Pancreas (tissue), 10 donors: ENCODE measurements at regions not wholly inside any gene's neighbourhood (a gene's known extent, or its start where the extent isn't known, plus 50 kb on each side); places are given as distances from the start of the nearest gene placed in this dataset.

Source experiments
- ATAC-seq, 4 donors: fragments of 200-7000 bp; cut with Tn5 transposase; one replicate each; pipeline versions ENCODE4 v1.8.0 to v1.9.1; 2020; ENCODE audit warnings: mild to moderate bottlenecking in 4 of 4, moderate library complexity in 4 of 4
- DNase-seq, 6 donors: peaks; one replicate each; pipeline ENCODE4 v3.0.0-alpha.2; 2020
- FAIRE-seq: peaks from 2 replicates; lab custom pipeline; 2012; peaks lifted over from hg19 to GRCh38; lab: Jason Lieb, UNC
- H3K27ac ChIP-seq, 4 donors: fragments of 200-600 bp; sonication (generic); 1 replicate in 3 of 4; 2 replicates in 1 of 4; pipeline versions ENCODE4 v1.5.0 to v1.8.0; 2020
- H3K27me3 ChIP-seq, 4 donors: fragments of 200-600 bp; one replicate each; pipeline ENCODE4 v1.8.0; 2021
- H3K36me3 ChIP-seq, 3 donors: fragments of 200-600 bp; sonication (generic) in 1 of 3; one replicate each; pipeline versions ENCODE4 v1.5.0 to v1.8.0; 2020 to 2021
- H3K4me1 ChIP-seq, 3 donors: fragments of 200-600 bp; one replicate each; pipeline ENCODE4 v1.8.0; 2021
- H3K4me3 ChIP-seq, 4 donors: fragments of 200-600 bp; sonication (generic) in 2 of 4; one replicate each; pipeline versions ENCODE4 v1.5.0 to v1.8.0; 2020 to 2021
- H3K9me3 ChIP-seq, 4 donors: fragments of 200-600 bp; one replicate each; pipeline ENCODE4 v1.8.0; 2021
- WGBS, 2 donors: extraction: QIAGEN DNeasy Blood & Tissue Kit; methylation state at CpG; one replicate each; pipeline ENCODE4 v1.1.7; 2013; 5-methylcytosine and 5-hydroxymethylcytosine counted together
- intact Hi-C, 3 donors: fragments of 100-400 bp; cut with DNase I; formaldehyde crosslinking; loops; one replicate each; pipeline versions ENCODE4 v1.11.1 to v1.14.2; 2022
- TF ChIP-seq, protein P1 (sequence below), 4 donors: fragments of 200-600 bp; sonication (generic) in 3 of 4; IDR thresholded peaks; one replicate each; pipeline versions ENCODE4 v1.5.0 to v1.8.0; 2021; ENCODE audit warnings: antibody characterized with exemption in 4 of 4
- donor health status: healthy with polysubstance abuse.
- donor health status: DM: no; HTN: no; CAD: no; lungs with moderate emphysema.
- donor health status: DM: no; HTN: no; CAD: no.
- donor health status: control.
- donor health status: control.
- donor health status: Bipolar disorder and iron deficiency.
- donor health status: DM: yes; HTN: yes; CAD: no.
- donor health status: DM: no; HTN: no; CAD: no.
- donor health status: DM: no; HTN: no; CAD: no.
- donor health status: DM: yes; HTN: yes; CAD: no.

DNA sequence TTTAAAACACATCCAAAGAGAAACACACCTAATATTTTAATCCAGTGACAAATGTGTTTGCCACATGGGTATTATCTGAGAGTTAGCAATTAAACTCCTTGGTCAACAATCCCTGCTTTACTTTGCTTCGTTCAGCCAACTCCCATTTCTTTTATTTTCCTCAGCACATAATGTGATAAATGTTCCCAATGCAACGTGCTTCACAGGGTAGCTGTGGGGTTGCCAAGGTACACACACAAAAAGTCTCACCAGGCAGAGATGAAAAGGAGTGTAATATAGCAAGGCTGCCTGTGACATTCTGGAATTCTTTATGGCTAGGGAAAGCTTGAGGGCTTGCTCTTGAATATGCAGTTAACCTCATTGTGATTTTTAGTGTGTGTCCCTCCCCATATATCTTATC is 208.0 kb upstream of the DIO2 start:
- WGBS, 2 donors: 7 to 8% methylated on average over 2 of the region's 2 CpGs
- Histone ChIP-seq H3K27ac (no peak overlapping the region), H3K9me3 (no peaks in the 10 kb centered on the region), H3K36me3 (no peaks in the 10 kb centered on the region), H3K27me3 (no peaks in the 10 kb centered on the region), H3K4me1 (no peaks in the 10 kb centered on the region), H3K4me3 (no peak overlapping the region)
- FAIRE-seq (no peak), DNase-seq (peak in 1 of 6 donors; percentile 5), ATAC-seq (peak; percentile 72 to 95 (median 88))
- TF ChIP-seq, protein P1, sequence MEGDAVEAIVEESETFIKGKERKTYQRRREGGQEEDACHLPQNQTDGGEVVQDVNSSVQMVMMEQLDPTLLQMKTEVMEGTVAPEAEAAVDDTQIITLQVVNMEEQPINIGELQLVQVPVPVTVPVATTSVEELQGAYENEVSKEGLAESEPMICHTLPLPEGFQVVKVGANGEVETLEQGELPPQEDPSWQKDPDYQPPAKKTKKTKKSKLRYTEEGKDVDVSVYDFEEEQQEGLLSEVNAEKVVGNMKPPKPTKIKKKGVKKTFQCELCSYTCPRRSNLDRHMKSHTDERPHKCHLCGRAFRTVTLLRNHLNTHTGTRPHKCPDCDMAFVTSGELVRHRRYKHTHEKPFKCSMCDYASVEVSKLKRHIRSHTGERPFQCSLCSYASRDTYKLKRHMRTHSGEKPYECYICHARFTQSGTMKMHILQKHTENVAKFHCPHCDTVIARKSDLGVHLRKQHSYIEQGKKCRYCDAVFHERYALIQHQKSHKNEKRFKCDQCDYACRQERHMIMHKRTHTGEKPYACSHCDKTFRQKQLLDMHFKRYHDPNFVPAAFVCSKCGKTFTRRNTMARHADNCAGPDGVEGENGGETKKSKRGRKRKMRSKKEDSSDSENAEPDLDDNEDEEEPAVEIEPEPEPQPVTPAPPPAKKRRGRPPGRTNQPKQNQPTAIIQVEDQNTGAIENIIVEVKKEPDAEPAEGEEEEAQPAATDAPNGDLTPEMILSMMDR (IDR thresholded peaks at IDR 0.05): no peak
- intact Hi-C loops: no loop called here

DNA sequence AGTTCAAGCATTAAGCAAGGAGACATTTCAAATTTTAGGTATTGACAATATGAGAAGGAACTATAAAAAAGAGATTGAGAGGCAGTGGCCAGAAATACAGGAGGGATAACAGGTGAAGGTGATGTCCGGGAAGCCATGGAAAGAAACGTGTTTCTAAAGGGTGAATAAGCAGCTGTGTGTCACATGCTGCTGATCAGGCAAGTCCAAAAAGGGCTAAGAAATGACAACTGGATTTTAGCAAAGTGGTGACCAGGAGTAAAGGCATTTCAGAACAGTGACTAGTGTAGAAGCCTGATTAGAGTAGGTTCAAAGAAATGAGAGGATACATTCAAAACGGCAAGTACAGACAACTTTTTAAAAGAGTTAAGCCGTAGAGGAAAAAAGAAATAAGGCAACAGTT is 204.3 kb upstream of the DIO2 start:
- Histone ChIP-seq H3K36me3 (no peaks in the 10 kb centered on the region), H3K4me1 (no peaks in the 10 kb centered on the region), H3K27me3 (no peaks in the 10 kb centered on the region), H3K27ac (no peak overlapping the region), H3K4me3 (no peak overlapping the region), H3K9me3 (no peaks in the 10 kb centered on the region)
- 56 to 78% methylated on average over 4 of the region's 4 CpGs for WGBS, 2 donors
- TF ChIP-seq, protein P1 (IDR thresholded peaks at IDR 0.05): no peak
- FAIRE-seq: no peak
- no peak for ATAC-seq
- intact Hi-C loops: no loop called here
- no peak for DNase-seq

DNA sequence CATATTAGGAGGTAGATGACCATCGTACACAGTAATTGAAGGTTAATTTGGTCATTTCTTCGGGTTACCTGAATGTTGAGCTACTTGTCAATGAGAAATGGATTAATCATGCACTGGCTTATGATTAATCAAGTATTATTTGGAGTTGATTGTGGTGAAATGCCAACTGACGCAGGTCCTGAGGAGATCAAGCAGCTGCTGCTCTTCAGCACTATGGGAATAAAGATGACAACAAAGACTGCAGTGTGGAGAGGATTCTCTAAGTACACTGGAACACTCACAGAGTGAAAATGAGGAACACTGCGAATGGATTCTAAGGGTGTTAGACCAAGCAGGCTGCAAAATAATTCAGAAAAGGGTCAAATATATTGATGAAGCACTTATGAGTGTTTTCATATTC is 202.8 kb upstream of the DIO2 start:
- FAIRE-seq: no peak
- 21 to 31% methylated on average over 4 of the region's 4 CpGs for WGBS, 2 donors
- no peaks in the 10 kb centered on the region for H3K36me3 ChIP-seq
- H3K9me3 ChIP-seq: no peaks in the 10 kb centered on the region
- H3K4me1 ChIP-seq: no peaks in the 10 kb centered on the region
- H3K27ac ChIP-seq: no peak overlapping the region
- TF ChIP-seq, protein P1 (IDR thresholded peaks at IDR 0.05): no peak
- intact Hi-C loops: no loop called here
- peak in 3 of 4 donors; percentile 28 to 59 (median 45) for ATAC-seq
- H3K4me3 ChIP-seq: no peak overlapping the region
- no peak for DNase-seq
- no peaks in the 10 kb centered on the region for H3K27me3 ChIP-seq

DNA sequence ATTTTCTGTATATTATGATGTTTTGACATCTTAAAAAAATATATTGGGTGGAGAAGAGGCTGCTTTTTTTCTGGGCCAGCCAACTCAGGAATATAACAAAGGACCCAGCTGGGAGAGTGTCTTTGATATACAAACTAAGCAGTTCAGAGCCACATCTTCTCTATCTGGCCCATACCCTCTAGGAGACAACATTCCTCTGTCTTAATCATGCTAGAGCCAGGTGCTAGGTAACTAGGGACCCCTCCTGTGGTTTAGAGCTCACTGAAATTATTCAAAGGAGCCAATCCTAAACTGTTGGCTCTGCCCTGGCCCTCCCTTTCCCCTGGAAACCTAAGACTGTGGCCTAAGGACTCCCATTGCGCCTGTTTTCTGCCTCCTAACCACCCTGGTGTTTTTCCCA is 193.1 kb upstream of the DIO2 start:
- Histone ChIP-seq H3K4me1 (no peaks in the 10 kb centered on the region), H3K27me3 (no peaks in the 10 kb centered on the region), H3K9me3 (no peaks in the 10 kb centered on the region), H3K36me3 (no peaks in the 10 kb centered on the region), H3K4me3 (no peak overlapping the region), H3K27ac (no peak overlapping the region)
- DNase-seq: no peak
- intact Hi-C loops: no loop called here
- 86 to 92% methylated on average over 1 of the region's 1 CpG for WGBS, 2 donors
- TF ChIP-seq, protein P1 (IDR thresholded peaks at IDR 0.05): no peak
- FAIRE-seq: no peak
- ATAC-seq: no peak

DNA sequence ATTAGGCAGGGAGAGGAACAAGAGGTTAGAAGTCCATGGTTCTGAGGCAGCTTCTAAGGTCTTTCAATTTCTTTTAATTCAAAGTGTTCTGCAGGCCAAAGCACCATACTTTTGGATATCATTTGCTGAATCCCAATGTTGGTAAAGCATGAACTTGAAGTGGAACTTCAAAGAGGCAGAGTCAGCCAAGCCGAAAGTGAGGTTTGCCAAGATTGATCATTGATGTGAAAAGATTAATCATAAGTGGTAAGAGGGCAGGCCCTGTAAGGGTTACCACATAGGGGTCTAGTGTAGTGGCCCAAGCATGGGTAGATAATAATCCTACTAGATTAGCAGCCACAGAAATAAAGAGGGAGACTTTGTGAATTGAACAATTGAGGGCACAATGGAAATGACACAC is 191.7 kb upstream of the DIO2 start:
- H3K27ac ChIP-seq: no peak overlapping the region
- H3K27me3 ChIP-seq: no peaks in the 10 kb centered on the region
- no peak for FAIRE-seq
- H3K4me3 ChIP-seq: no peak overlapping the region
- no peaks in the 10 kb centered on the region for H3K4me1 ChIP-seq
- DNase-seq: no peak
- intact Hi-C loops: no loop called here
- 78 to 80% methylated on average over 1 of the region's 1 CpG for WGBS, 2 donors
- no peaks in the 10 kb centered on the region for H3K36me3 ChIP-seq
- no peak for ATAC-seq
- no peaks in the 10 kb centered on the region for H3K9me3 ChIP-seq
- TF ChIP-seq, protein P1 (IDR thresholded peaks at IDR 0.05): no peak
